Neural progenitor cell (in vitro differentiated cells): ENCODE measurements at regions not wholly inside any gene's neighbourhood (a gene's known extent, or its start where the extent isn't known, plus 50 kb on each side); places are given as distances from the start of the nearest gene placed in this dataset.

Experiments used
- DNase-seq: peaks from one replicate; pipeline ENCODE4 v3.0.0-alpha.2; 2016; ENCODE audit warnings: low spot score
- H2AFZ ChIP-seq: fragments of 200-600 bp; sonication (generic); replicated peaks from 2 replicates; pipeline ENCODE4 v1.6.1; 2016; ENCODE audit warnings: antibody characterized with exemption
- H3F3A ChIP-seq: fragments of 200-600 bp; sonication (generic); 2 replicates; pipeline ENCODE4 v1.6.1; 2016; ENCODE audit warnings: antibody characterized with exemption, low read depth
- H3K27ac ChIP-seq: fragments of 200-600 bp; sonication (generic); 2 replicates; pipeline ENCODE4 v1.5.1; 2016; ENCODE audit warnings: mild to moderate bottlenecking
- H3K27me3 ChIP-seq: fragments of 200-600 bp; sonication (generic); 2 replicates; pipeline ENCODE4 v1.6.1; 2016; ENCODE audit warnings: mild to moderate bottlenecking, moderate library complexity
- H3K36me3 ChIP-seq: fragments of 200-600 bp; sonication (generic); 2 replicates; pipeline ENCODE4 v1.5.1; 2016
- H3K4me1 ChIP-seq: fragments of 200-600 bp; sonication (generic); 2 replicates; pipeline ENCODE4 v1.6.1; 2016; ENCODE audit warnings: mixed run types
- H3K4me2 ChIP-seq: fragments of 200-600 bp; sonication (generic); 2 replicates; pipeline ENCODE4 v1.6.1; 2016
- H3K4me3 ChIP-seq: fragments of 200-600 bp; sonication (generic); 2 replicates; pipeline ENCODE4 v1.5.1; 2016
- H3K79me2 ChIP-seq: fragments of 200-600 bp; sonication (generic); 2 replicates; pipeline ENCODE4 v1.6.1; 2016; ENCODE audit warnings: low read depth
- H3K9ac ChIP-seq: fragments of 200-600 bp; sonication (generic); 2 replicates; pipeline ENCODE4 v1.6.1; 2016
- H3K9me3 ChIP-seq: fragments of 200-600 bp; sonication (generic); 2 replicates; pipeline ENCODE4 v1.5.1; 2016; ENCODE audit warnings: low read depth
- H4K20me1 ChIP-seq: fragments of 200-600 bp; sonication (generic); 2 replicates; pipeline ENCODE4 v1.6.1; 2016; ENCODE audit warnings: low read depth
- H3K27ac Mint-ChIP-seq: 3 replicates; pipeline ENCODE4 v1.8.0; 2021; ENCODE audit warnings: mixed read lengths
- H3K27me3 Mint-ChIP-seq: 2 replicates; pipeline ENCODE4 v1.8.0; 2022; ENCODE audit warnings: low read depth, mild to moderate bottlenecking, inconsistent platforms, moderate library complexity, mixed read lengths; ENCODE audit not compliant: insufficient read depth
- H3K36me3 Mint-ChIP-seq: 3 replicates; pipeline ENCODE4 v1.8.0; 2021; ENCODE audit warnings: mixed read lengths
- H3K4me1 Mint-ChIP-seq: 3 replicates; pipeline ENCODE4 v1.8.0; 2021; ENCODE audit warnings: mixed read lengths
- H3K4me3 Mint-ChIP-seq: 3 replicates; pipeline ENCODE4 v1.8.0; 2021; ENCODE audit warnings: mild to moderate bottlenecking, moderate library complexity, mixed read lengths
- H3K9me3 Mint-ChIP-seq: 3 replicates; pipeline ENCODE4 v1.8.0; 2020; ENCODE audit warnings: mixed read lengths
- CTCF ChIP-seq: fragments of 200-600 bp; sonication (generic); IDR thresholded peaks from 2 replicates; pipeline ENCODE4 v1.5.1; 2017; ENCODE audit warnings: antibody characterized with exemption, mild to moderate bottlenecking
- EZH2 ChIP-seq: fragments of 200-600 bp; sonication (generic); IDR thresholded peaks from 2 replicates; pipeline ENCODE4 v1.6.1; 2017; ENCODE audit warnings: antibody characterized with exemption, mild to moderate bottlenecking, moderate library complexity
- EZH2phosphoT487 ChIP-seq: fragments of 200-600 bp; sonication (generic); IDR thresholded peaks from 2 replicates; pipeline ENCODE4 v1.6.1; 2017; ENCODE audit warnings: antibody characterized with exemption

GRCh38 chr5:92991581-92992067, 589.4 kb downstream of the NR2F1-AS1 start:
- no peak overlapping the region for H3K9ac ChIP-seq
- no peaks in the 10 kb centered on the region for H3K27me3 ChIP-seq
- no peak overlapping the region for H3K4me3 ChIP-seq
- DNase-seq = peak; percentile 37
- no peak overlapping the region for H2AFZ ChIP-seq
- Mint-ChIP-seq H3K9me3 (peaks cover 28% of the 10 kb centered on the region), H3K36me3 (peaks cover 8% of the 10 kb centered on the region), H3K4me3 (peak overlapping the region; percentile 10), H3K4me1 (peaks cover 22% of the 10 kb centered on the region), H3K27ac (peak overlapping the region; percentile 68), H3K27me3 (peaks cover 8% of the 10 kb centered on the region)
- TF ChIP-seq EZH2 (no peak), EZH2phosphoT487 (no peak), CTCF (no peak)
- peaks cover 14% of the 10 kb centered on the region for H3K4me1 ChIP-seq
- no peaks in the 10 kb centered on the region for H3K9me3 ChIP-seq
- no peak overlapping the region for H3K4me2 ChIP-seq
- no peak overlapping the region for H3K27ac ChIP-seq
- H4K20me1 ChIP-seq = no peaks in the 10 kb centered on the region
- no peaks in the 10 kb centered on the region for H3K36me3 ChIP-seq
- H3F3A ChIP-seq = no peaks in the 10 kb centered on the region
- no peaks in the 10 kb centered on the region for H3K79me2 ChIP-seq

- DNase-seq = no peak
- no peak overlapping the region for H3K4me2 ChIP-seq
- no peak overlapping the region for H3K27ac ChIP-seq
- H3K27ac Mint-ChIP-seq = no peak overlapping the region
- H2AFZ ChIP-seq = no peak overlapping the region
- no peaks in the 10 kb centered on the region for H3K79me2 ChIP-seq
- H3F3A ChIP-seq = no peaks in the 10 kb centered on the region
- no peak for TF ChIP-seq CTCF
- TF ChIP-seq EZH2 = no peak
- TF ChIP-seq EZH2phosphoT487 = no peak
- H3K4me1 Mint-ChIP-seq = peaks cover 22% of the 10 kb centered on the region
- H3K4me3 ChIP-seq = no peak overlapping the region
- peaks cover 32% of the 10 kb centered on the region for H3K9me3 Mint-ChIP-seq
- no peaks in the 10 kb centered on the region for H3K27me3 ChIP-seq
- H3K9ac ChIP-seq = no peak overlapping the region
- H4K20me1 ChIP-seq = no peaks in the 10 kb centered on the region
- H3K9me3 ChIP-seq = no peaks in the 10 kb centered on the region
- peaks cover 14% of the 10 kb centered on the region for H3K4me1 ChIP-seq
- H3K36me3 Mint-ChIP-seq = peaks cover 8% of the 10 kb centered on the region
- H3K4me3 Mint-ChIP-seq = no peak overlapping the region
- H3K36me3 ChIP-seq = no peaks in the 10 kb centered on the region
- H3K27me3 Mint-ChIP-seq = peaks cover 8% of the 10 kb centered on the region
These were observed 590.2 kb downstream of the NR2F1-AS1 start for GRCh38 chr5:92990771-92991170.

- Mint-ChIP-seq H3K9me3 (peaks cover 19% of the 10 kb centered on the region), H3K27ac (no peak overlapping the region), H3K27me3 (peaks cover 3% of the 10 kb centered on the region), H3K4me3 (no peak overlapping the region), H3K36me3 (peaks cover 1% of the 10 kb centered on the region), H3K4me1 (peaks cover 37% of the 10 kb centered on the region)
- no peak overlapping the region for H3K9ac ChIP-seq
- no peaks in the 10 kb centered on the region for H4K20me1 ChIP-seq
- peak overlapping the region; percentile 6 for H2AFZ ChIP-seq
- no peak overlapping the region for H3K27ac ChIP-seq
- no peaks in the 10 kb centered on the region for H3K9me3 ChIP-seq
- peaks cover 46% of the 10 kb centered on the region for H3K4me1 ChIP-seq
- H3K27me3 ChIP-seq = no peaks in the 10 kb centered on the region
- no peak for DNase-seq
- peak overlapping the region; percentile 28 for H3K4me2 ChIP-seq
- TF ChIP-seq EZH2phosphoT487 (no peak), CTCF (no peak), EZH2 (no peak)
- H3K36me3 ChIP-seq = no peaks in the 10 kb centered on the region
- H3K4me3 ChIP-seq = no peak overlapping the region
- no peaks in the 10 kb centered on the region for H3K79me2 ChIP-seq
- H3F3A ChIP-seq = peaks cover 30% of the 10 kb centered on the region
These were observed 600.0 kb downstream of the NR2F1-AS1 start for GRCh38 chr5:92981001-92981400.
